Lower leg skin (tissue), 3 donors: ENCODE measurements at regions not wholly inside any gene's neighbourhood (a gene's known extent, or its start where the extent isn't known, plus 50 kb on each side); places are given as distances from the start of the nearest gene placed in this dataset.

Experiments
- CTCF ChIP-seq, 3 donors: fragments of 450-650 bp; IDR thresholded peaks; one replicate each; pipeline ENCODE4 v1.5.1; 2016; ENCODE audit warnings: antibody characterized with exemption in 3 of 3, mild to moderate bottlenecking in 3 of 3, moderate library complexity in 2 of 3
- POLR2A ChIP-seq, 2 donors: fragments of 450-650 bp; IDR thresholded peaks; one replicate each; pipeline ENCODE4 v1.6.1; 2016 to 2017; ENCODE audit warnings: antibody characterized with exemption in 2 of 2, mild to moderate bottlenecking in 1 of 2, moderate library complexity in 1 of 2

DNA sequence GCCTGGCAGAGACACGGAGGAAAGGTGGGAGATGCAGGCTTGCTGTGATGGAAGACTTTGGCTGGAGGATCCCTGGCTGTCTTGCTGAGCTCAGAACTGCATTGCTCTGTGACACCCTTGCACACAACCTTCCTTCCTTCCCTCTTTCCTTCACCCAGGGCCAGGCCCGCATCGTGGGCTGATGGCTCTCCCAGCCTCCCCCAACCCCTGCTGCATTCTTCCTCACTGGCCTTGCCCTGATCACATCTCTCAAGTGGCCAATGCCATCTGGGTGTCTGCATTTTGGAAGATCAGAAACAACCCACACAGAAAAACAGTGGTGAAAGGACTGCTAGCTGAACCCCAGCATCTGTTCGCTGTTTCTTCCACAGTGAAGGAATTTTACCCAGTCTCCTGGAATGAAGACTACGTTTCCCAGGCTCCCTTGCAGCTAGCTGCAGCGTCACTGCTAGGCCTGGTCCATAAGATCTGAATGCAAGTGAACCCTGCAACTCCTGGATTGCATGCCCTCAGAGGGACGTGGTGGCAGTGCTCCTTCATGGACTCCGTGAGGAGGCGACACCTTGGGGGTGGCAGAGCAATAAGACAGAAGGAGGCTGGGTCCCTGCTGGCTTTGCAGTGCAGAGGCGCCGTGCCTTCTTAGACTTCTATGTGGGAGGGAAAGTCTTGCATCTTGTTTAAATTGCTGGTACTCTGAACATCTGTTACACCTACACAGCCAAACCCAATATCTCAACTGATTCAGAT, 78.9 kb upstream of the YWHAQ start:
- TF ChIP-seq CTCF (IDR thresholded peaks at IDR 0.05), result no peak
- TF ChIP-seq POLR2A (IDR thresholded peaks at IDR 0.05), result no peak
